GM21737 (cell line): ENCODE measurements at regions not wholly inside any gene's neighbourhood (a gene's known extent, or its start where the extent isn't known, plus 50 kb on each side); places are given as distances from the start of the nearest gene placed in this dataset.
"Not testable (repeated sequence)": the region's sequence is repeated elsewhere in the genome, so short reads cannot be mapped to it uniquely, and the experiment has no call there.

Experiments used
- ATAC-seq: cut with Tn5 transposase; IDR thresholded peaks from one replicate; pipeline ENCODE4 v1.9.1; 2021; ENCODE audit warnings: mild to moderate bottlenecking, moderate library complexity; ENCODE audit not compliant: unreplicated experiment

DNA sequence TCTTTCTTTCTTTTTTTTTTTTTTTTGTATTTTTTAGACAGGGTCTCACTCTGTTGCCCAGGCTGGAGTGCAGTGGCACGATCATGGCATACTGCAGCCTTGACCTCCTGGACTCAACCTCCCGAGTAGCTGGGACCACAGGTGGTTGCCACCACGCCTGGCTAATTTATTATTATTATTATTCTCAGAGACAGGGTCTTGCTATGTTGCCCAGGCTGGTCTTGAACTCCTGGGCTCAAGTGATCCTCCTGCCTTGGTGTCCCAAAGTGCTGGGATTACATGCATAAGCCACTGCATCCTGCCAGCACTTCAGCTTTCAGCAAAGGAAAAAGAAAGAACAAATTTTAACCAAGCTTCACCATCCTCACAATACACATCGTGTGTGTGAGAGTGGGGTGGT lies 97.9 kb upstream of the SERBP1 start:
- ATAC-seq, result no peak

DNA sequence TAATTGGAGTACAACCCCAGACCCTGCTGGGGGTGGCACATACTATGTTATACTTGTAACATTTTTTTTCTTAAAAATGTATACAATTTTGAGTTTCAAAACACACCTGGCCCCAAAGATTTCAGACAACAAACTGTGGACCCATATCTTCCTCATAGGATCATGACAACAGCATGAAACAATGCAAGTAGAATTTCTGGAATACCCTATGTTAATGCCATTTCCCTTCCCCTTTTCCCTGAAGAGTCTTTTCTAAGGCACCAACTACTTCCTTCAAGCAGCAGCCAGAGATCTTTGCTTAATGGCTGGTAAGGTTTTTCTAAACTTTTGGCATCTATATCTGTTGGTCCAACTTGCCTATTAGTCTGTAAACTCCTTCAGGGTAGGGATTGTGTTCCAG lies 99.9 kb upstream of the SERBP1 start:
- ATAC-seq, result no peak

DNA sequence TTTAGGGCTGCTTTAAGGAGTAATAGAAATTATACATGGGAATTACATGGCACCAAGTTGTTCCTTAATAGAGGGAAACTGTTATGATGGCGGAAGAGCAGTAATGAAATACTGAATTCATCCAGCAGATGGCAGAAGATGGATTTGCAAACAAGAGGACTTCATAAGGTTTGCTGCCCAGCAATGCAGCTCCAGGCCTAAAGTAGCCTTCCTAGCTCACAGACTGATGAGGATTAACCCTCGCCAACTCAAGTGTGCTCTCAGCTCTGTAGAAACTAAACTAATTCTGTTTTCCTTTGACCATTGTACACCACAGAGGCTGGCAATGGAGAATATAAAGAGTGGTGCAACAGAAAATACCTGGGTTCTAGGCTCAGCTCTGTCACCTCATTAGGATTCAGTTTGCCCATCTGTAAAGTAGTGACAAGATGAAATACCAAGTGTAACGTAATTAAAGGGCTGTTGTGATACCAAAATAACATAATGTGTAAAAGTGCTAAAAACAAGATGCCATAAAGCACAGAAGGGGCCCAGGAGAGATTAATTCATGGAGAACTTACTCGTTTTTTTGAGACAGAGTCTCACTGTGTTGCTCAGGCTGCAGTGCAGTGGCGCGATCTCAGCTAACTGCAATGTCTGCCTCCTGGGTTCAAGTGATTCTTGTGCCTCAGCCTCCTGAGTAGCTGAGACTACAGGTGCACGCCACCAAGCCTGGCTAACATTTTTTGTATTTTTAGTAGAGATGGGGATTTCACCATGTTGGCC lies 102.4 kb upstream of the SERBP1 start:
- no peak for ATAC-seq

DNA sequence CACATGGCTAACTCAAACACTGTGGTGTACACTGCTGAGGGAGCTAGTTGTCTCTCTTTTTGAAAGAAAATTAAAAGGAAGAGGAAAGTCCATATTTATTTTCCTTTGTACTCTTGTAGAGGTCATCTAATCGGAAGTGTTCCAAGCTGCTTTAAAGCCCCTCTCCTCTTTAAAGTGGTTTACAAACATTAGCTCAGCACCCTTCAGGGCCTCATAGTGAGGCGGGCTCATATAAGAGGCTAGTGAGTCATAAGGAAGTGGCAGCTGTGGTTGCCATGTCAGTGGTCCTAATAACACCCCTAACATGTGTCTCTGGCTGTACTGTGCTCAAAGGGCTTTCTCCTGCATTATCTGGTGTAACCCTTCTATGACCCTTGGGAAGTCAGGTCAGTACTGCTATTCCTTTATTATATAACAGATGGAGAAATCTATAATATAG lies 104.4 kb upstream of the SERBP1 start:
- ATAC-seq, result no peak

DNA sequence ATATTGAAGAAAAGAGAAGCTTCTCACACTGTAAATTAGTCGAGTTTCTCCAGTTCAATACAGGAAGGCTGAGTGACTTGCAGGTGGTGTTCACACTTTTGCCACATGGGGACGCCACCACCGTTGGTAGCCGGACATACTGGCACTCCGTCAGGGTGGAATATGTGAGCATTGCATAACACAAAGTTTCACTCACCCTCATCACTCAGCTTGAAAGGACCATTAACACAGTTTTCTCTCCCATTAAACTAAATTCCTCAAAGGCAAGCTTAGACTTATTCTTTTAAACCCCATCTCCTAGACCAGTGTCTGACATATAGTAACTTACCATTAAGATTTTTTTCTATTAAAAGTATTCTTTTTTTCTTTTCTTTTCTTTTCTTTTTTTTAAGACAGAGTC lies 105.3 kb upstream of the SERBP1 start:
- peak; percentile 76 for ATAC-seq

DNA sequence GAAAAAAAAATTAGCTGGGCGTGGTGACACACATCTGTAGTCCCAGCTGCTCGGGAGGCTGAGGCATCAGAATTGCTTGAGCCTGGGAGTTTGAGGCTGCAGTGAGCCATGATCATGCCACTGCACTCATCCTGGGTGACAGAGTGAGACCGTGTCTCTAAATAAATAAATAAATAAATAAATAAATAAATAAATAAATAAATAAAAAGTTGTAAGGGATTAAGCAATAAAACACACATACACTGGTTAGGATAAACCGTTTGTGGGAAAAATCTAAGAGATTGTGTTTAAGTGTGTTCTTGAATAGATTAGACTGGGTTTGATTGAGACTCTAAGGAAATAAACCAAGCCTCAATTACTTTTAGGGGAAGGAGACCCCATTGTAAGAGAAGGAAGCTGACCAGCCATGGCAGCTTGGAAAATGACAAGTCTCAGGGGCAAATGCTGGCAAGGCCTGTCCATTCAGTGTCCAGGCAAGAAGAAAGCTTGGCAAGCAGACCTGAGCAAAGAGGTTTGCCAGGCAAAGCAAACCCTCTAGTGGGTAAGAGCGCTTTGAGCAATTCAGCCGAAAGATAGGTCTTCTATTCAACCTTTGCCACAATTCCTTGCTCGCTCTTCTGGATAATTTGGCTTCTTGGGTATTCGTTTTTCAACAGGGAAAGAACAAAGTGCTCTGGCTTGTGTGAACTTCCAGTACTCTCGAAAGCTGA lies 106.9 kb upstream of the SERBP1 start:
- no peak for ATAC-seq

DNA sequence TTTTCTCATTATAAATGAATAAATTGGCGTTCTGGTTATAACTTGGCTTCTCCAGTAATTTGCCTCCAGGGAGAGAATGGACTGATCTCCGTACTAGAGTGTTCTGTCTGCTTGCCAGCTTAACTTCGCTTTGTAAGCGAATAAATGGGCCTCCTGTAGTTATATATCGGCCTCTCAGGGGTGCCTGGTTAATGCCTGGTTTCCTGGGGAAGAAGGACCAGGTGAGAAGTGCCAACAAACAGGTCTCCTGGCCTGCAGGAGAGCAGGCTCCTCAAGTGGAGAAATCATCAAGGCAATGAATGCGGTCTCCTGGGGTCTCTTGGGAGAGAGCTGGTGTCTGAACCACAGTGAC lies 107.4 kb upstream of the SERBP1 start:
- no peak for ATAC-seq

DNA sequence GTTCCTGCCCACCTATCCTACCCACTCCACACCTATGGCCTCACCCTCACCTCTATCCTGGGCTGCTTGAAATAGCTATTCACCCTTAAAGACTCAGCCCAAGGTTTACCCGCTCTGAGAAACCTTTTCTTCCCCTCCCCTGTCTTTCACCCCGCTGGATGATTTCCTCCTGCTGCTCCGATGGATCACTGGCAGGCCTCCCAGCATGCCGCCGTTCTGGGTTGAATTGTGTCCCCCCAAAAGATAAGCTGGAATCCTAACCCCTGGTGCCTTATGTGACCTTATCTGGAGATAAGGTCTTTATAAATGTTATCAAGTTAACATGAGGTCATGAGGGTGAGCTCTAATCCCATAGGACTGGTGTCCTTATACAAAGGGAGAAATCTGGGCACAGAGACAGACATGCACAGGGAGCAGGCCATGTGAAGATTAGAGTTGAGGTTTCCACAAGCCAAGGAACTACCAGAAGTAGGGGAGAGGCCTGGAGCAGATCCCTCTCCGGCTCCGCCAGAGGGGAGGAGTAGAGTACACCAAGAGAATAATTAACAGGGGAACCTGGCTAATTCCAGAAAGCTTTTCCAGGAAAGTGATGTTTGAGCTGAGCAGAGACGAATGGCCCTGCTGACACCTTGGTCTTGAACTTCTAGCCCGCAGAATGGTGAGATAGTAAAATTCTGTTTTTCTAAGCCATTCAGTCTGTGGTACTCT lies 110.0 kb upstream of the SERBP1 start:
- ATAC-seq, result no peak

DNA sequence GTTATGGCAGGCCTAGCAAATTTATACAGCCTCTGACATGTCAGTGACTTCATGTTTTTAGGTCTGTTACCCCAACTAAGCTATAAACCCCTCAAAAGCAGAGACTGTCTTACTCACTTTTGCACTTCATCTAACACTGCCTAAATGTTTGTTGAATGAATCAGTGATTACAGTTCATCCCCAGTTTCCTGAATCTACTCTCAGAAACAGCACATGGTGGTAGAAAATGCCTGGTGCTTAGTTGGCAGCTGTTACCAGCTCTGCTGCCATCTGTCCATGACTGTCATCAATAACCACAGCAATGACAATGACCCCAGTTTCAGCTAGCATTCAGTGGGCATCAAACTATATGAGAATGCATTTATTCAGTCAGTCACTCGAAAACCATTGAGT lies 110.5 kb upstream of the SERBP1 start:
- ATAC-seq, result no peak

DNA sequence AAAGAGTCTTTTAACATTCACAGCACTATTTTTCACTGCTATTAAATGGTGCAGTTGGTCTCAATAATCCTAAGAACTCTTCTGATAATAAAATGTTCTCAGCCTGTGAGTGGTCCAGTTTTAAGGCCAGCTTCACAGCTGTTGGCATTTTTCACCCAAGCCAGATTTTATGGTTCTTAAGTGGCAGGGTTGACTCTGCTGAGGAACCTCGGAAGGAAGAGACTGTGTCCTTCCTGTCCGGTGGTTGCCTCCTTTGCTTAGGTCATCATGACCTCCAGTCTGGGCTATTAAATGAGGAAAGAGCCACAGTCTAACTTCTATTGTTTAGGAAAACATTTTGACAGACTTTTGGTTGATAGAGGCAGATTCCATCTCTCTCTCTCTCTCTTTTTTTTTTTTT lies 112.5 kb upstream of the SERBP1 start:
- no peak for ATAC-seq

DNA sequence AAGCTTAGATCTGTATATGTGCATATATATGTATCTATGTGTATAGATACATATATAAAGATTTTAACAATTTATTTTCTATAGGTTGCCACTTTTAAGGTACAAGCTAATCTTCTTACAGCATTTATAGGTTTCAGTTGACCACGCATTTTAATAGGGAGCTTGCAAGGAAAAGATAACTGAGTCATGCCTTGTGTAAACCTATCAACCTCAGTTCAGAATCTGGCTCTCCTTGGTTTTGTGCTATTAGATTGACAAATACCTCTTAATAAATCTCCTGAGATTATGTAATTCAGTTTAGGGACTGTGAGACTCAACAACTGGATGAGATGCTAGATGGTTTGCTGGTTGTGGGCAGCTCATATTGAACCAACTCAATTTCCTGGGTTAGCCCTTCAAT lies 114.7 kb upstream of the SERBP1 start:
- ATAC-seq, result no peak

DNA sequence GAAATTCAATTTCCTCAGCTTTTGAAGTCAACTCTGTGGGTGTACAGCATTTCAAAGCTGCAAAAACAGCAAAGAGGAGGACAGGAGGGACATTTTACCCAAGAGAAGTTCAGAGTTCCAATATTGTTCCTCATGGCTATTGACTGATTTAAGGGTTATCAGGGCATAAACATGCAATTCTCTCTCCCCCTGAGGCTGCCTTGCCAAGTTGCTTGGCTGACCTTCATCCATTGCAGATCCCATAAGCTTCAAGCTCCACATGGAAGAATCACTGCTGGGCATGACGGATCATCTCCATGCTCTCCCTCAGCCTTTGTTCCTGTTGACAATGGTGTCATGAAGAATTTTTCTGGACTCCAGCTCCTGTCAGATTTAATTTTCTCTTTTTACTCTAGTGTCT lies 115.2 kb upstream of the SERBP1 start:
- no peak for ATAC-seq

DNA sequence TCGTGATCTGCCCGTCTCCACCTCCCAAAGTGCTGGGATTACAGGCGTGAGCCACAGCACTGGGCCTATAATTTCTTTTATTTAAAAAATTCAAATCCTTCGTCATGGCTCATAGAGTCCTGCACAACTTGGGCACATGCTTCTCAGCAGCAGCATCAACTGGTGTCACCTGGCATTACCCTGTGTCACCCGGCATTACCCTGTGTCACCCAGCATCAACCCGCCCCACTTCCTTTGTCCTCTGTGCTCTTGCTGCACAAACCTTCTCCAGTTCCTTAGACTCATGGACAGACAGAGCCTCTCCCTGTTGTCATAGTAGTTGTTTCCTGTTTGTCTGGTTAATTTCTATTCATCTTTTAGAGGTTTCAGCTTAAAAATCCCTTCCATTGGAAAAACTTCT lies 121.2 kb upstream of the SERBP1 start:
- no peak for ATAC-seq

DNA sequence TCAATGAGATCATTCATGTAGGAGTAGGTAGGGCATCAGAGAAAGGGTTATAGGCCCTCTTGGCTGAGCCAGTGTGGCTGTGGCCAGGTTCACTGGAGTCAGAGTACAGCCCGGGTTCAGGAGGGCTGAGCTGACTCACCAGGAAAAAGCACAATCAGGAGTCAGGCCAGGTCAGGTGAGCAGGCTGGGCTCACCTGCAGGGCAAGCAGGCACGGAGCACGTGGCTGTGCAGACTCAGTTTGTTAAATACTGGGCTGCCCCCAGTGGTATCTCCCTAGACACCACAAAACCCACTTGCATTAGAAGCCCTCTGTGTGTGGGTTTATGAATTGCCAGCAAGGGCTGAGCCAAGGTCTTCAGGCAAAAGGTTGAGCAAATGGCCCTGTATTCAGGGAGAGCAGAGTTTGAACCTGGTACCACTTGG lies 122.1 kb upstream of the SERBP1 start:
- ATAC-seq, result no peak

DNA sequence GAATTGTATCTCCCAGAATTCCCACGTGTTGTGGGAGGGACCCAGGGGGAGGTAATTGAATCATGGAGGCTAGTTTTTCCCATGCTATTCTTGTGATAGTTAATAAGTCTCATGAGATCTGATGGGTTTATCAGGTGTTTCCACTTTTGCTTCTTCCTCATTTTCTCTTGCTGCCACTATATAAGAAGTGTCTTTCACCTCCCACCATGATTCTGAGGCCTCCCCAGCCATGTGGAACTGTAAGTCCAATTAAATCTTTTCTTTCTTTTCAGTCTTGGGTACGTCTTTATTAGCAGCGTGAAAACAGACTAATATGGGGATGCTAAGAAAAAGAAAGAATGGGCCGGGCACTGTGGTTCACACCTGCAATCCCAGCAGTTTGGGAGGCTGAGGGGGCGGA lies 124.0 kb upstream of the SERBP1 start:
- not testable (repeated sequence) for ATAC-seq

DNA sequence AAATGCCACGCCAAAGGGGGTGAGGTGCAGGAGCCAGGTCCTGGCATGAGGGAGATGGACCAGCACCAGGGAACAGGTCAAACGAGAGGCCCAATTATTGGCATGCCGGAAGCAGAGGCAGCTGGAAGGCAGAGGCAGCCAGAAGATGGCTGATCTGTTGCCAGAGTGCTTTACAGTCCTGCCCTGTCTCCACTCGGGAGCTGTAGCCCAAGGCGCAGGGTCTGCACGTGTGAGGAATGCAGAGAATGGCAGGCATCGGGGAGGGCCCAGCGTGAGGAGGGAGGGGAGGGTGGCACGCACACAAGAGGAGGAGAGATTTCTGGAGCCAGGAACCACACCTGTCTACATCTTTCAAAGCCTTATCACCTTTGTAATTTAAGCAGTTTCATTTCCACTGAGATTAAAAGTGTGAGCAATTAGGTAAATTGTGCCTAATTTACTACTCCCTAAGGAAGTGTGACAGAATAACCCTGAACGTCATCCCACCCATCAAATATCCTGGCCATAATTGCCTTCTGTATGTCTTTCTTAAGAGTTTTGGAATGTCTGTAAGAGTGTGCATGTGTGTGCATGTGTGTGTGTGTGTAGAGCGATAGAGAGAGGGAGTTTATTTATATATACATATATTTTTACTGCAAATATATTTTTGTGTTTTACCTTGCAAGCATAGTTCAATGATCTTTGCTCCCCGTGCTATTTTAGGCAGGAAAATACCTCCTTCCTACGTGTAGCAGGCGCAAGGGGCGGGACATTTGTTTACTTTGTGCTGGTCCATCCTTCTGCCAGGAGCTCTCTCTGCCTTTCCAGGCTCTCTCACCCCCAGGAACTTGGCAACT lies 125.5 kb upstream of the SERBP1 start:
- no peak for ATAC-seq

DNA sequence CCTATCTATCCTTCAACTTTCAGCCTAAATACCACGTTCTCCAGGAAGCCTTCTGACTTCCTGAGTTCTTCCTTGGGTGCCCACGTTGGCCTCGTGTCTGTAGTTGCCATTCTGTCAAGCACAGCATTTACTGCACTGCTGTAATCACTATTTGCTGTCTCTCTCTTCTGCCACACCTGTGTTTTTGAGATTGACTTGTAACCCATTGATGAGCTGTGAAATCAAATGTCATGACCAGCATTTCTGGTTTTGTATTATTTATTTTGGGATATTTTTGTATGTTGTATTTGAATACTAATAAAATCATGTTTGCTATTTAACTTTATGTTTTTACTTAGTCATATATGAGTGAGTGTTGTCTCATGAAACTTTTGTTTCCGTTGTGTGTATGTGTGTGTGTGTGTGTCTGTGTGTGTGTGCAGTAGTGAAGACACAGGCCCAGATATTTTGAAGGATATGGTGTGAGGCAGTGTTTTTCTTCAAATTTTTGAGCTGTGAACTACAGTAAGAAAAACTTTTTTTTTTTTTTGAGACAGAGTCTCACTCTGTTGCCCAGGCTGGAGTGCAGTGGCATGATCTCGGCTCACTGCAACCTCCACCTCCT lies 126.2 kb upstream of the SERBP1 start:
- ATAC-seq, result no peak

DNA sequence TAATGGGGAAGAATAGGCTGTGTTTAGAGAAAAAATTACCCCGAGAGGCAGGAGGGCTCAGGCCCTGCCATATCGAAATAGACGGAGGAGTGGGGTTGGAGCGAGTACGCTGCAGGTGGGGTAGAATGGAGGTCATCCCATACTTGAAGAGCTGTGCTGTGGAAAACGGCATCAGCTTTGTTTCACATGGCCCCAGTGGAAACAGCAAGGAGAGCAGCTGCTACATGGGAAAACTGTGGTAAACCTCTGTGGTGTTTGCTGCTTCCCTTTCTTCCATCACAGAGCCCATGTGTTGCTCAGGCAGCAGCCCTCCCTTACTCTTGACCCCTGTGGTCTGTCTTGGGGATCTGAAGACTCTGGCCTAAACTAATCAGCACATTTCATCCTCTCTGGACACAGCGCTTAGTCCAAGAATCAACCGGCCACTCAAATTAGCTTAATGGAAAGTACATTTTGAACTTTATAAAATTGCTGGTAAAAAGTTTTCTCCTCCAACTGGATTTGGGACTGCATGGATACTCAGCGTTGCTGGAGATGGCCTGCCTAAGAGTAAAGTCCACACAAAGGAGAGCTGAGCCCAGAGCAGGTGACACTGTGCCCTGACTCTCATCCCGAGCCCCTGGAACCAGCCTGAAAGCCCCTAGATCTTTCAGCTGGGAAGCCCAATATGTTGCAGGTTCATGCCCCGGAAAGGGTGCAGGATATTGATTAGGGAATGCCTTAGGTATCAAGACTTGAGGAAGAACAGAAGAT lies 127.1 kb upstream of the GADD45A start:
- ATAC-seq, result no peak

DNA sequence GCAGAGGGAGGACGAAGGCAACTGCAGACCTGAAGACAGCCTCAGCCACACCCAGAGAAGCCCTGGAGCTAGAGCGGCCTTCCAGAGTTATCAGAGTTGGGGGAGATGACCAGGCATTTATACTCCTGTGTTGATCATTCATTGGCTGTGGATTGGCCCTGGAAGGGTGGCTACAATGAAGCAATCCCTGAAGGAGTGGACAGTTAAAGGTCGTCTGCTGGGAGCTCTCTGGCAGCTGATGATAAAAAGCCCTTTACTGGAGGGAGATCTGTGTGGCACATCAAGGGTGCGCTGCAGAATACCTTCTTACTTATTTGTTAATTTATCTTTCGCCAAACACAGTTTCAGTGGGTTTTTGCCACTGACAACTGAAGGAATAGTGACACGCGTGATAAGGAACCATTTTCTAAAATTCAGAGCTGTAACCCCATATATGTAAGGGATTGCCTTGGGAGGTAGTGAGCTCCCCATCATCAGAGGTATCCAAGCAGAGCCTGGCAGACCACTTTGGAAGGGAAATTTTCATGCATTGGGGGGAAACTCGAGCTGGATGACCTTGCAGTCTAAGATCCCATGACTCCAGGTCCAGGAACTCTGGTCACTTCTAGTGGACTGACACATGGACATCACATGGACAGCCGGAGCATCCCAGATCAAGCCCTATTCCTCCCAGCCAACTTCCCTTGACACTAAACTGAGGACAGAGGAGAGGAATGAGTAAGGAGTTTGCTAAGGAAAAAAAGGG lies 126.4 kb upstream of the GADD45A start:
- no peak for ATAC-seq
